Vagina (tissue), 2 donors: ENCODE measurements at regions not wholly inside any gene's neighbourhood (a gene's known extent, or its start where the extent isn't known, plus 50 kb on each side); places are given as distances from the start of the nearest gene placed in this dataset.

Source experiments
- DNase-seq, 2 donors: peaks; one replicate each; pipeline ENCODE4 v3.0.0-alpha.2; 2017; ENCODE audit errors: extremely low spot score in 2 of 2
- H3K27ac ChIP-seq: fragments of 200-600 bp; sonication (generic); one replicate; pipeline ENCODE4 v1.5.1; 2019
- H3K27me3 ChIP-seq: fragments of 200-600 bp; sonication (generic); one replicate; pipeline ENCODE4 v1.5.1; 2019
- H3K36me3 ChIP-seq, 2 donors: fragments of 200-600 bp; sonication (generic); one replicate each; pipeline ENCODE4 v1.5.1; 2017 to 2019
- H3K4me1 ChIP-seq: fragments of 200-600 bp; sonication (generic); one replicate; pipeline ENCODE4 v1.5.1; 2019
- H3K4me3 ChIP-seq, 2 donors: fragments of 200-600 bp; sonication (generic); 1 replicate in 1 of 2; 2 replicates in 1 of 2; pipeline ENCODE4 v1.5.1; 2016 to 2019
- H3K9me3 ChIP-seq: fragments of 200-600 bp; sonication (generic); one replicate; pipeline ENCODE4 v1.5.1; 2019
- POLR2A ChIP-seq, 2 donors: fragments of 450-650 bp; IDR thresholded peaks; one replicate each; pipeline ENCODE4 v1.6.1; 2017; ENCODE audit warnings: antibody characterized with exemption in 2 of 2, mild to moderate bottlenecking in 2 of 2, moderate library complexity in 2 of 2
- POLR2AphosphoS5 ChIP-seq, 2 donors: sonication (generic); formaldehyde crosslinking; IDR thresholded peaks; one replicate each; pipeline ENCODE4 v1.9.0; 2017; ENCODE audit warnings: antibody characterized with exemption in 2 of 2, mild to moderate bottlenecking in 2 of 2, low read depth in 1 of 2; ENCODE audit not compliant: insufficient read depth in 1 of 2
- intact Hi-C: fragments of 100-400 bp; cut with DNase I; formaldehyde crosslinking; loops from one replicate; pipeline ENCODE4 v1.15.1; 2023
- TF ChIP-seq, protein P1 (sequence below), 3 experiments: fragments of 450-650 bp in 2 of 3; fragments of 200-600 bp in 1 of 3; sonication (generic) in 1 of 3; IDR thresholded peaks; one replicate each; pipeline ENCODE4 v1.5.1; 2017 to 2019; ENCODE audit warnings: antibody characterized with exemption in 3 of 3, mild to moderate bottlenecking in 2 of 3, moderate library complexity in 2 of 3

DNA sequence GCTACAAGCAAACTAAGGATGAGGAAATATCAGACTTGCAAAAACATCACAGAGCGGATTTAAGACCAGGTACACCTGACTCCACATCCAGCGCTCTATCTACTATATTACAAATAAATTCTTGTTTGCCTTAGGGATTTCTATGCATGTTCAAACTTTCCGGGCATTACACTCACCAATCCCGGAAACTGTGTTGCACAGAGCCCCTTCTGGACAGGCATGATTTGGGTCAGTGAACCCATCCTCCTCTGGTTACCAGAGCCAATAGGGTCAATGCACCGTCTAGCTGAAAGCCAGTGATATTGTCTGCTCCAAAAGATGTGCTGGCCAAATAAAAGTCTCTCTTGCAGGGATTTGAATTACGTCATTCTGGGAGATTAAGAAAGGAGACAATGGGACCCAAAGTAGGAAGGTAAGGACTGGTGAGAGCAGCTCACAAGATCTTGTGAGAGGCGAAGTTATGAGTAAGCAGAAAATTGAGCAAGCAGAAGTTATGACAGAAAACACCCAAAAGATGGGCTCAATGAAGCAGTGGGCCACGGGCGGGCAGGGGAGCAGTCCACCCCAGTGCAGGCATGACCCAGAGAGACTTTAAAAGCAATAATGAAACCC lies 155.8 kb upstream of the RAI14 start:
- TF ChIP-seq POLR2AphosphoS5 (IDR thresholded peaks at IDR 0.05; ENCODE audit: insufficient read depth in 1 of 2, low read depth in 1 of 2) (no peak), POLR2A (IDR thresholded peaks at IDR 0.05) (no peak)
- TF ChIP-seq, protein P1, sequence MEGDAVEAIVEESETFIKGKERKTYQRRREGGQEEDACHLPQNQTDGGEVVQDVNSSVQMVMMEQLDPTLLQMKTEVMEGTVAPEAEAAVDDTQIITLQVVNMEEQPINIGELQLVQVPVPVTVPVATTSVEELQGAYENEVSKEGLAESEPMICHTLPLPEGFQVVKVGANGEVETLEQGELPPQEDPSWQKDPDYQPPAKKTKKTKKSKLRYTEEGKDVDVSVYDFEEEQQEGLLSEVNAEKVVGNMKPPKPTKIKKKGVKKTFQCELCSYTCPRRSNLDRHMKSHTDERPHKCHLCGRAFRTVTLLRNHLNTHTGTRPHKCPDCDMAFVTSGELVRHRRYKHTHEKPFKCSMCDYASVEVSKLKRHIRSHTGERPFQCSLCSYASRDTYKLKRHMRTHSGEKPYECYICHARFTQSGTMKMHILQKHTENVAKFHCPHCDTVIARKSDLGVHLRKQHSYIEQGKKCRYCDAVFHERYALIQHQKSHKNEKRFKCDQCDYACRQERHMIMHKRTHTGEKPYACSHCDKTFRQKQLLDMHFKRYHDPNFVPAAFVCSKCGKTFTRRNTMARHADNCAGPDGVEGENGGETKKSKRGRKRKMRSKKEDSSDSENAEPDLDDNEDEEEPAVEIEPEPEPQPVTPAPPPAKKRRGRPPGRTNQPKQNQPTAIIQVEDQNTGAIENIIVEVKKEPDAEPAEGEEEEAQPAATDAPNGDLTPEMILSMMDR (IDR thresholded peaks at IDR 0.05): no peak
- no peaks in the 10 kb centered on the region for H3K9me3 ChIP-seq
- H3K27ac ChIP-seq: peak overlapping the region; percentile 13
- H3K4me3 ChIP-seq: no peak overlapping the region
- no peaks in the 10 kb centered on the region for H3K36me3 ChIP-seq
- H3K27me3 ChIP-seq: no peaks in the 10 kb centered on the region
- peaks cover 78% of the 10 kb centered on the region for H3K4me1 ChIP-seq
- intact Hi-C loops: no loop called here
- peak in 1 of 2 donors; percentile 74 for DNase-seq

DNA sequence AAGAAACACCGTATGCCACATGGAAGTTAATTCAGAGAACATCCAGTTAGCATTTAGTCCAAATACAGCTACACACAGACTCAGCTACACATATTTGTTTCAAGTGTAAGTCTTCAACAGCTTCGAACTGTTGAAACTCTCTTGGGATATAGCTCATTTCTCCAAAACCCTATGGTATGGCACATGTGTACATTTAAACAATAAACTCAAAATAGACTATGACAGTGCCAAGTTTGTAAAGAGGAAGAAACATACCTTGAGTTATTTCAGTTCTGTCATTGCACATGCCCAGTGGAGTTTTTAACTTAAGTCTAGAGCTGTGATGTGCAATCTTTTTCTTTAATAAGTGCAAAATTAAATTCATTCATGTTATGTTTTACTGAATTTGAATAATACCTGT lies 155.1 kb upstream of the RAI14 start:
- no peak for TF ChIP-seq POLR2A (IDR thresholded peaks at IDR 0.05)
- no peaks in the 10 kb centered on the region for H3K36me3 ChIP-seq
- H3K27ac ChIP-seq: peak overlapping the region; percentile 13
- no peaks in the 10 kb centered on the region for H3K27me3 ChIP-seq
- no peak for DNase-seq
- no peaks in the 10 kb centered on the region for H3K9me3 ChIP-seq
- H3K4me3 ChIP-seq: no peak overlapping the region
- peaks cover 76% of the 10 kb centered on the region for H3K4me1 ChIP-seq
- intact Hi-C loops: no loop called here

DNA sequence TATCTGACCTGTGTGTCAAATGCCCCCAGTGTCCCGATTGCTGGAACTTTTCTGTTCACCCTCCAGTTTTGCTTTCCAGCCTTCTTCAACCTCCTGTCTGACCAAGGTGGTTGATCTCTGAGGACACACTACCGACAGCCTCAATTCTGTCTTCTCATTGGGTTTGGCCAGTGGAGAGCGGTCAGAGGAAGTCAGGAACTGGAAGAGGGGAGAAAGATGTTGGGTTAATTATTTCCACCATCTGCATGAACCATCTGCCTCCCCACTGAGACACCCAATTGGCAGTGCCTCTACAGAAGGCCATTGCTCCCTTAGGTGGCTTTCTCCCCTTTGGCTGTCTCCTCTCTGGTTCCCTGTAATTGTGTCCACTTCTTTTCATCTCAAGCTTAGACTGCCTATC lies 154.3 kb upstream of the RAI14 start:
- peak in 1 of 2 donors; percentile 34 for DNase-seq
- TF ChIP-seq, protein P1 (IDR thresholded peaks at IDR 0.05): no peak
- TF ChIP-seq POLR2A (IDR thresholded peaks at IDR 0.05): no peak
- TF ChIP-seq POLR2AphosphoS5 (IDR thresholded peaks at IDR 0.05; ENCODE audit: insufficient read depth in 1 of 2, low read depth in 1 of 2): no peak
- intact Hi-C loops: no loop called here
- Histone ChIP-seq H3K9me3 (no peaks in the 10 kb centered on the region), H3K4me1 (peaks cover 67% of the 10 kb centered on the region), H3K36me3 (no peaks in the 10 kb centered on the region), H3K27ac (peak overlapping the region; percentile 74), H3K4me3 (no peak overlapping the region), H3K27me3 (no peaks in the 10 kb centered on the region)

DNA sequence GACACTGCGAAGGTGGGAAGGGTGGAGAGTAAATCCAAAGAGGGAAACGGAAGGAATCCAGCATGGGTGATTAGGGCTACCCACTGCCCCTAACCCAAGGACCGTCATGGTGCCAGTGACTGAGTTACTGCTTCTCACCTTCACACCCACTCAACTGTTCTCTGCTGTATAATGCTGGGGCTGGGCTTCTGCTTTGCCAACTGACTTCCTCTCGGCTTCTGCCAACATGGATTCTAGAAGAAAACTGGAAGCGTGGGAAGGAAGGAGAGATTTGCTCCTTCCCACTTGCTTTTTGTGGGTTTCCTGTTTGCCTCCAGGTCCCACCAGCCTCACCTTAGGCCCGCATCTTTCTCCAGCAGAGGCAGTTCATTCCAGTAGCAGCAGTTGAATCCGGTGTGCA lies 153.5 kb upstream of the RAI14 start:
- TF ChIP-seq, protein P1 (IDR thresholded peaks at IDR 0.05): no peak
- no peak for TF ChIP-seq POLR2A (IDR thresholded peaks at IDR 0.05)
- TF ChIP-seq POLR2AphosphoS5 (IDR thresholded peaks at IDR 0.05; ENCODE audit: insufficient read depth in 1 of 2, low read depth in 1 of 2): no peak
- Histone ChIP-seq H3K36me3 (no peaks in the 10 kb centered on the region), H3K4me3 (no peak overlapping the region), H3K4me1 (peaks cover 64% of the 10 kb centered on the region), H3K27ac (peak overlapping the region; percentile 74), H3K9me3 (no peaks in the 10 kb centered on the region), H3K27me3 (no peaks in the 10 kb centered on the region)
- intact Hi-C loops: no loop called here
- peak in 1 of 2 donors; percentile 80 for DNase-seq

DNA sequence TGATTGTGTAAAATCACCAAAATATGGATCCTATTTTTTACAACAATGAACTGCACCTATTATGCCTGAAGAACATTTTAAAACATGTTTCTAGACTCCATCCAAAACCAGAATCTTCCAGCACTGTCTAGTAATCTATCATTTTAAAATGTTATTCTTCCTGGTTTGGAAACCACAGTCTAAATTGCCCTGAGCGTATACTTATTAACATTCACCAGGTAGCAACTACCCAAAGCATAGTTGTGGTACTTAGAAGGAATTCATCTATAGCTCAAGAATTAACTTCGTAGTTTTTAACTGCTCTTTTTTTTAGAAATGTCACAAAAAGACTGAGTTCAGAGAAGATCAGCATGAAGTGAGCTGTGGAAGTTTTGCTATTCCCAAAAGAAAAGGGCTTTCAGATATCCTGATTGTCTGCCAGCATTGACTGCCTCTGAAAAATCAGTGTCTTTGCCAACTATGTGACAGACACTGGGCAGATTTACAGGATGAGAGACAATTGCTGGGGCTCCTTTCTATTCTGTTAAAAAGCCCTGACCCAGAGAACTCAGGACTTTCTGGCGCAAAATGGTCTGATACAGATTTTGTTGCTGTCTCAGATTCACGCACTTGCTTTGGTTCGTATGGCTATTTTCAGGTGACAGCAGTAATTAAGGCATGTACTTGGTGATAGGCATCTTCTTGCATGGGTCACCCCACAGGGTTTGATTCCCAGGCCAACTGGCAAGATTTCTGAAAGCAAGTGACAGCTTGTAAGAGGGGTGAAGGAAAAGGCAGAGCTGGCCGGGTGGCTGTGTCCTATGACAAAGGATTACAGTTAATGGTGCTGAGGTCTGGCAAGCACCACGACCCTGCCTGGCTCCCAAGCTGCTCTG lies 152.5 kb upstream of the RAI14 start:
- Histone ChIP-seq H3K4me1 (peaks cover 54% of the 10 kb centered on the region), H3K27ac (peak overlapping the region; percentile 74), H3K27me3 (no peaks in the 10 kb centered on the region), H3K4me3 (no peak overlapping the region), H3K9me3 (no peaks in the 10 kb centered on the region), H3K36me3 (no peaks in the 10 kb centered on the region)
- no peak for DNase-seq
- intact Hi-C loops: no loop called here
- TF ChIP-seq POLR2A (IDR thresholded peaks at IDR 0.05) (no peak), POLR2AphosphoS5 (IDR thresholded peaks at IDR 0.05; ENCODE audit: insufficient read depth in 1 of 2, low read depth in 1 of 2) (no peak)
- TF ChIP-seq, protein P1 (IDR thresholded peaks at IDR 0.05): no peak
